Thymus (tissue), 11 donors: ENCODE measurements at regions not wholly inside any gene's neighbourhood (a gene's known extent, or its start where the extent isn't known, plus 50 kb on each side); places are given as distances from the start of the nearest gene placed in this dataset.

Experiments
- DNase-seq, 9 donors: peaks; one replicate each; pipeline ENCODE4 v3.0.0-alpha.2; 2013; ENCODE audit warnings: low spot score in 9 of 9, low read depth in 6 of 9, missing footprints in 1 of 9
- H3K27ac ChIP-seq, 2 donors: one replicate each; pipeline ENCODE4 v1.5.1; 2013; ENCODE audit warnings: control low read depth in 1 of 2, low read depth in 1 of 2, low read length in 1 of 2, mild to moderate bottlenecking in 1 of 2, moderate library complexity in 1 of 2
- H3K27me3 ChIP-seq, 2 donors: one replicate each; pipeline ENCODE4 v1.5.1; 2013; ENCODE audit warnings: low read length in 1 of 2; ENCODE audit not compliant: control insufficient read depth in 2 of 2, insufficient read depth in 1 of 2
- H3K36me3 ChIP-seq, 2 donors: one replicate each; pipeline ENCODE4 v1.5.1; 2013; ENCODE audit warnings: low read length in 1 of 2, mild to moderate bottlenecking in 1 of 2, moderate library complexity in 1 of 2; ENCODE audit not compliant: control insufficient read depth in 2 of 2, insufficient read depth in 2 of 2
- H3K4me1 ChIP-seq, 2 donors: one replicate each; pipeline ENCODE4 v1.5.1; 2013; ENCODE audit warnings: low read length in 2 of 2; ENCODE audit not compliant: control insufficient read depth in 2 of 2, insufficient read depth in 2 of 2
- H3K4me3 ChIP-seq, 2 donors: one replicate each; pipeline ENCODE4 v1.5.1; 2013; ENCODE audit warnings: low read length in 2 of 2, control low read depth in 1 of 2, mild to moderate bottlenecking in 1 of 2
- H3K9me3 ChIP-seq, 2 donors: one replicate each; pipeline ENCODE4 v1.5.1; 2013; ENCODE audit warnings: low read length in 1 of 2, mild to moderate bottlenecking in 1 of 2; ENCODE audit not compliant: control insufficient read depth in 2 of 2, insufficient read depth in 1 of 2
- WGBS: extraction: QIAGEN DNeasy Blood & Tissue Kit; methylation state at CpG from one replicate; pipeline ENCODE4 v1.1.7; 2013; 5-methylcytosine and 5-hydroxymethylcytosine counted together
- donor health status: healthy.

- no peaks in the 10 kb centered on the region for H3K27me3 ChIP-seq
- H3K27ac ChIP-seq: no peak overlapping the region
- no peak overlapping the region for H3K4me3 ChIP-seq
- no peaks in the 10 kb centered on the region for H3K36me3 ChIP-seq
- no peaks in the 10 kb centered on the region for H3K4me1 ChIP-seq
- 69% methylated on average over 4 of the region's 4 CpGs for WGBS
- H3K9me3 ChIP-seq: peaks cover 0 to 7% of the 10 kb centered on the region in 2 donors
- DNase-seq: no peak
Observed at GRCh38 chrX:122850326-122850725, 333.8 kb upstream of the GRIA3 start.

GRCh38 chrX:122856205-122856604 lies 327.9 kb upstream of the GRIA3 start:
- DNase-seq: no peak
- Histone ChIP-seq H3K4me3 (no peak overlapping the region), H3K27me3 (no peaks in the 10 kb centered on the region), H3K27ac (no peak overlapping the region), H3K4me1 (no peaks in the 10 kb centered on the region), H3K36me3 (no peaks in the 10 kb centered on the region), H3K9me3 (peaks cover 0 to 4% of the 10 kb centered on the region in 2 donors)
- WGBS: 50% methylated on average over 2 of the region's 2 CpGs

GRCh38 chrX:122857734-122858133 lies 326.3 kb upstream of the GRIA3 start:
- DNase-seq: no peak
- no peaks in the 10 kb centered on the region for H3K27me3 ChIP-seq
- WGBS: 86% methylated on average over 2 of the region's 2 CpGs
- H3K4me1 ChIP-seq: no peaks in the 10 kb centered on the region
- H3K36me3 ChIP-seq: no peaks in the 10 kb centered on the region
- H3K9me3 ChIP-seq: no peaks in the 10 kb centered on the region
- no peak overlapping the region for H3K27ac ChIP-seq
- no peak overlapping the region for H3K4me3 ChIP-seq

GRCh38 chrX:122863067-122863466 lies 321.0 kb upstream of the GRIA3 start:
- Histone ChIP-seq H3K9me3 (no peaks in the 10 kb centered on the region), H3K27me3 (no peaks in the 10 kb centered on the region), H3K27ac (no peak overlapping the region), H3K4me1 (no peaks in the 10 kb centered on the region), H3K4me3 (no peak overlapping the region), H3K36me3 (no peaks in the 10 kb centered on the region)
- DNase-seq: no peak
- 62% methylated on average over 3 of the region's 3 CpGs for WGBS

- Histone ChIP-seq H3K4me1 (no peaks in the 10 kb centered on the region), H3K9me3 (no peaks in the 10 kb centered on the region), H3K27me3 (no peaks in the 10 kb centered on the region), H3K27ac (no peak overlapping the region), H3K36me3 (no peaks in the 10 kb centered on the region), H3K4me3 (no peak overlapping the region)
- 89% methylated on average over 2 of the region's 2 CpGs for WGBS
- DNase-seq: no peak
Observed at GRCh38 chrX:122866532-122866931, 317.5 kb upstream of the GRIA3 start.

GRCh38 chrX:122868631-122869030 lies 315.4 kb upstream of the GRIA3 start:
- Histone ChIP-seq H3K27ac (no peak overlapping the region), H3K27me3 (no peaks in the 10 kb centered on the region), H3K4me1 (no peaks in the 10 kb centered on the region), H3K4me3 (no peak overlapping the region), H3K36me3 (no peaks in the 10 kb centered on the region), H3K9me3 (no peaks in the 10 kb centered on the region)
- no peak for DNase-seq
- 91% methylated on average over 1 of the region's 1 CpG for WGBS

GRCh38 chrX:122869171-122869570 lies 314.9 kb upstream of the GRIA3 start:
- WGBS: 97% methylated on average over 4 of the region's 4 CpGs
- no peak overlapping the region for H3K27ac ChIP-seq
- no peak overlapping the region for H3K4me3 ChIP-seq
- H3K9me3 ChIP-seq: no peaks in the 10 kb centered on the region
- no peaks in the 10 kb centered on the region for H3K27me3 ChIP-seq
- no peak for DNase-seq
- H3K4me1 ChIP-seq: no peaks in the 10 kb centered on the region
- H3K36me3 ChIP-seq: no peaks in the 10 kb centered on the region

GRCh38 chrX:122878269-122878668 lies 305.8 kb upstream of the GRIA3 start:
- H3K4me3 ChIP-seq: no peak overlapping the region
- no peak for DNase-seq
- 96% methylated on average over 2 of the region's 2 CpGs for WGBS
- H3K4me1 ChIP-seq: no peaks in the 10 kb centered on the region
- no peaks in the 10 kb centered on the region for H3K36me3 ChIP-seq
- H3K9me3 ChIP-seq: peaks cover 0 to 2% of the 10 kb centered on the region in 2 donors
- no peaks in the 10 kb centered on the region for H3K27me3 ChIP-seq
- H3K27ac ChIP-seq: no peak overlapping the region

GRCh38 chrX:122880952-122881351 lies 303.1 kb upstream of the GRIA3 start:
- no peaks in the 10 kb centered on the region for H3K4me1 ChIP-seq

GRCh38 chrX:122890729-122891128 lies 293.3 kb upstream of the GRIA3 start:
- H3K36me3 ChIP-seq: no peaks in the 10 kb centered on the region
- no peaks in the 10 kb centered on the region for H3K27me3 ChIP-seq
- no peak overlapping the region for H3K27ac ChIP-seq
- H3K4me3 ChIP-seq: no peak overlapping the region
- no peak for DNase-seq
- H3K4me1 ChIP-seq: no peaks in the 10 kb centered on the region
- no peaks in the 10 kb centered on the region for H3K9me3 ChIP-seq

More at GRCh38 chrX:122880952-122881351, 303.1 kb upstream of the GRIA3 start:
- DNase-seq: no peak
- Histone ChIP-seq H3K36me3 (no peaks in the 10 kb centered on the region), H3K27me3 (no peaks in the 10 kb centered on the region), H3K27ac (no peak overlapping the region), H3K4me3 (no peak overlapping the region), H3K9me3 (peaks cover 0 to 2% of the 10 kb centered on the region in 2 donors)
- WGBS: 90% methylated on average over 3 of the region's 3 CpGs
